Osteocyte (in vitro differentiated cells): ENCODE measurements at regions not wholly inside any gene's neighbourhood (a gene's known extent, or its start where the extent isn't known, plus 50 kb on each side); places are given as distances from the start of the nearest gene placed in this dataset.

Experiments
- DNase-seq: peaks from one replicate; pipeline ENCODE4 v3.0.0; 2021; ENCODE audit warnings: mixed read lengths; ENCODE audit not compliant: unreplicated experiment; ENCODE audit errors: extremely low spot score
- H3K27ac Mint-ChIP-seq: one replicate; pipeline ENCODE4 v1.8.0; 2021; ENCODE audit warnings: mild to moderate bottlenecking, mixed read lengths; ENCODE audit not compliant: unreplicated experiment
- H3K27me3 Mint-ChIP-seq: one replicate; pipeline ENCODE4 v1.8.0; 2021; ENCODE audit warnings: mixed read lengths; ENCODE audit not compliant: unreplicated experiment
- H3K36me3 Mint-ChIP-seq: one replicate; pipeline ENCODE4 v1.8.0; 2021; ENCODE audit warnings: mixed read lengths; ENCODE audit not compliant: unreplicated experiment
- H3K4me1 Mint-ChIP-seq: one replicate; pipeline ENCODE4 v1.8.0; 2021; ENCODE audit warnings: mixed read lengths; ENCODE audit not compliant: unreplicated experiment
- H3K4me3 Mint-ChIP-seq: one replicate; pipeline ENCODE4 v1.8.0; 2021; ENCODE audit warnings: mild to moderate bottlenecking, moderate library complexity, mixed read lengths; ENCODE audit not compliant: unreplicated experiment
- H3K9me3 Mint-ChIP-seq: one replicate; pipeline ENCODE4 v1.8.0; 2021; ENCODE audit warnings: mixed read lengths; ENCODE audit not compliant: unreplicated experiment
- CTCF ChIP-seq: fragments of 200-600 bp; sonication (generic); IDR thresholded peaks from 2 replicates; pipeline ENCODE4 v1.5.0; 2021; ENCODE audit warnings: antibody characterized with exemption, mild to moderate bottlenecking, moderate library complexity

- no peaks in the 10 kb centered on the region for H3K36me3 Mint-ChIP-seq
- no peak for TF ChIP-seq CTCF
Measured at GRCh38 chr11:27754035-27755017, 54.1 kb upstream of the BDNF start.

More at GRCh38 chr11:27754035-27755017, 54.1 kb upstream of the BDNF start:
- Mint-ChIP-seq H3K4me3 (no peak overlapping the region), H3K27ac (no peak overlapping the region), H3K27me3 (peaks cover 14% of the 10 kb centered on the region), H3K4me1 (peaks cover 18% of the 10 kb centered on the region), H3K9me3 (no peaks in the 10 kb centered on the region)
- DNase-seq: no peak
